ENCODE measurements at regions not wholly inside any gene's neighbourhood (a gene's known extent, or its start where the extent isn't known, plus 50 kb on each side); places are given as distances from the start of the nearest gene placed in this dataset.

DNA sequence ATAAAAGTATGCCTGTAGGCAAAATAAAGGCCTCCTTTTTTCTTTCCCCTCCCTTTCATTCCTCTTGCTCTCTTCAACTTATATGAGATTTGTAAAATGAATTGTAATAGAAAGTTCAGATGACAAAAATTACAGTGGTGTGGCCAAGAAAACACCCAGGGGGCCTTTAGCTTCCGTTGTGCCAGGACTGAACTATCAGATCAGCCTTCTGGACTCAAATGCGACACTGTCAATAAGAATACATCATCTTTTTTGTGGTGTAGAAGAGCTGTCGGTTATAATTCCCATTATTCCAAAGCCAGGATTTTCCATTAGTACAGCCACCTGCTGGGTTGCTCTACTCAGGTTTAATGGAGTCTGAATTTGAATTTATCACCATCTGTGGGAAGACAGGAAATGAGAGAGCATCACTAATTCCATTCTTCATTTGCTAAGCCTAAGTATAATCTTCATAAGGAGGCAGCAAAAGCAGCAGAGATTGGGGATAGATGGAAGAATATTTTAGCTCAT lies 443.4 kb downstream of the ANXA1 start:
- TF ChIP-seq, protein P1, sequence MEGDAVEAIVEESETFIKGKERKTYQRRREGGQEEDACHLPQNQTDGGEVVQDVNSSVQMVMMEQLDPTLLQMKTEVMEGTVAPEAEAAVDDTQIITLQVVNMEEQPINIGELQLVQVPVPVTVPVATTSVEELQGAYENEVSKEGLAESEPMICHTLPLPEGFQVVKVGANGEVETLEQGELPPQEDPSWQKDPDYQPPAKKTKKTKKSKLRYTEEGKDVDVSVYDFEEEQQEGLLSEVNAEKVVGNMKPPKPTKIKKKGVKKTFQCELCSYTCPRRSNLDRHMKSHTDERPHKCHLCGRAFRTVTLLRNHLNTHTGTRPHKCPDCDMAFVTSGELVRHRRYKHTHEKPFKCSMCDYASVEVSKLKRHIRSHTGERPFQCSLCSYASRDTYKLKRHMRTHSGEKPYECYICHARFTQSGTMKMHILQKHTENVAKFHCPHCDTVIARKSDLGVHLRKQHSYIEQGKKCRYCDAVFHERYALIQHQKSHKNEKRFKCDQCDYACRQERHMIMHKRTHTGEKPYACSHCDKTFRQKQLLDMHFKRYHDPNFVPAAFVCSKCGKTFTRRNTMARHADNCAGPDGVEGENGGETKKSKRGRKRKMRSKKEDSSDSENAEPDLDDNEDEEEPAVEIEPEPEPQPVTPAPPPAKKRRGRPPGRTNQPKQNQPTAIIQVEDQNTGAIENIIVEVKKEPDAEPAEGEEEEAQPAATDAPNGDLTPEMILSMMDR (IDR thresholded peaks at IDR 0.05 in 4 of 5, conservative IDR thresholded peaks at IDR 0.05 in 1 of 5) = no peak
- TF ChIP-seq POLR2A (IDR thresholded peaks at IDR 0.05) = no peak

All from gastrocnemius medialis (tissue), 4 donors.